ENCODE measurements at regions not wholly inside any gene's neighbourhood (a gene's known extent, or its start where the extent isn't known, plus 50 kb on each side); places are given as distances from the start of the nearest gene placed in this dataset.
"Not testable (repeated sequence)": the region's sequence is repeated elsewhere in the genome, so short reads cannot be mapped to it uniquely, and the experiment has no call there.

GRCh38 chr6:47180633-47181032 is 129.1 kb downstream of the TNFRSF21 start:
- Histone ChIP-seq H3K36me3 (no peaks in the 10 kb centered on the region), H3K4me3 (no peak overlapping the region), H3K27ac (no peak overlapping the region), H3K4me1 (peaks cover 0 to 55% (median 9%) of the 10 kb centered on the region in 3 donors), H3K9me3 (no peaks in the 10 kb centered on the region), H3K27me3 (no peaks in the 10 kb centered on the region)
- WGBS, 2 donors, result 28 to 31% methylated on average over 2 of the region's 2 CpGs
- TF ChIP-seq POLR2A (IDR thresholded peaks at IDR 0.05) (no peak), CTCF (IDR thresholded peaks at IDR 0.05) (peak in 1 of 6 experiments; percentile 36)
- intact Hi-C loops (cut with DNase I), result no loop called here
- no peak for DNase-seq

- DNase-seq, result no peak
- Histone ChIP-seq H3K27ac (no peak overlapping the region), H3K4me1 (peaks cover 0 to 48% (median 9%) of the 10 kb centered on the region in 3 donors), H3K9me3 (no peaks in the 10 kb centered on the region), H3K27me3 (no peaks in the 10 kb centered on the region), H3K36me3 (no peaks in the 10 kb centered on the region), H3K4me3 (no peak overlapping the region)
- TF ChIP-seq POLR2A (IDR thresholded peaks at IDR 0.05) (no peak), CTCF (IDR thresholded peaks at IDR 0.05) (no peak)
- intact Hi-C loops (cut with DNase I), result loop anchor here (10.0 kb wide), 1 partner anchor 126 kb away; the partner anchor contains the start of gene TNFRSF21
These were observed 130.4 kb downstream of the TNFRSF21 start for GRCh38 chr6:47179286-47179685.

GRCh38 chr6:47175656-47176055 is 133.5 kb upstream of the ADGRF1 start:
- no peak for TF ChIP-seq POLR2A (IDR thresholded peaks at IDR 0.05)
- TF ChIP-seq CTCF (IDR thresholded peaks at IDR 0.05), result no peak
- Histone ChIP-seq H3K36me3 (no peaks in the 10 kb centered on the region), H3K27ac (no peak overlapping the region), H3K4me3 (no peak overlapping the region), H3K9me3 (no peaks in the 10 kb centered on the region), H3K4me1 (peaks cover 0 to 23% (median 4%) of the 10 kb centered on the region in 3 donors), H3K27me3 (no peaks in the 10 kb centered on the region)
- no peak for DNase-seq
- intact Hi-C loops (cut with DNase I), result loop anchor here (10.0 kb wide), 1 partner anchor 129 kb away; the partner anchor contains the start of gene TNFRSF21
- 83 to 90% methylated on average over 3 of the region's 3 CpGs for WGBS, 2 donors

DNA sequence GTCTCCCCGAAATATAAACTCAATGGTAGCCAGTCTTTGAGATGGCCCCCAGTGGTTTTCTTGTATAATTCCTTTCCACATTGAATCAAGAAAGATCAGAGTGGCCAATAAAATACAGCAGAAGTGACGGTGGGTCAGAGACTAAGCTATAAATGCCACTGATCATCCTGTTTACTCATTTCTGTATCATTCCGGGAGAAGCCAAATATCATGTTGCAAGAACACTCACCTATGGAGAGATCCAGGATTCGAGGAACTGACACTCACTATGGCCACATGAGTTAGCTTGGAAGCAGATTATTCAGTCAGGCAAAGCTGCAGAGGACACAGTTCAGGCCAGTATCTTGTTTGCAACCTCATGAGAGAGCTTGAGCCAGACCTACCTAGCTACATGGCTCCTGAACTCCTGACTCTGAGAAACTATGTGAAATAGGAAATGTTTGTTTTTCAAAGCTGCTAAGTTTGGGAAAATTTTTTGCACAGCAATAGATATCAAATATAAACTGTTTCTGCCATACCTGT is 132.4 kb upstream of the ADGRF1 start:
- Histone ChIP-seq H3K27me3 (no peaks in the 10 kb centered on the region), H3K9me3 (no peaks in the 10 kb centered on the region), H3K27ac (no peak overlapping the region), H3K4me1 (peaks cover 7 to 29% (median 14%) of the 10 kb centered on the region in 3 donors), H3K36me3 (no peaks in the 10 kb centered on the region), H3K4me3 (no peak overlapping the region)
- 83 to 85% methylated on average over 4 of the region's 4 CpGs for WGBS, 2 donors
- no peak for TF ChIP-seq CTCF (IDR thresholded peaks at IDR 0.05)
- TF ChIP-seq POLR2A (IDR thresholded peaks at IDR 0.05), result no peak
- no peak for DNase-seq
- intact Hi-C loops (cut with DNase I), result loop anchor here (10.0 kb wide), 1 partner anchor 130 kb away; the partner anchor contains the start of gene TNFRSF21

DNA sequence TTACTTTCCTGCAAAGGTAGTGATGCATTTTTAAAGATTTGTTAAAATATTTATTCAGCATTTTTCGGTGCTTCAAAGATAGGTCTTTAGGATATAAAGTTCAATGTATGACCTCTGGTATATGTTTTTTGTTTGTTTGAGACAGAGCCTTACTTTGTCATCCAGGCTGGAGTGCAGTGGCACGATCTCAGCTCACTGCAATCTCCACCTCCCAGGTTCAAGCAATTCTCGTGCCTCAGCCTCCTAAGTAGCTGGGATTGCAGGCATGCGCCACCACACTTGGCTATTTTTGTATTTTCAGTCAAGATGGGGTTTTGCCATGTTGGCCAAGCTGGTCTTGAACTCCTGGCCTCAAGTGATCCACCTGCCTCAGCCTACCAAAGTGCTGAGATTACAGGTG is 131.9 kb upstream of the ADGRF1 start:
- not testable (repeated sequence) for H3K27ac ChIP-seq, H3K9me3 ChIP-seq, H3K4me3 ChIP-seq, H3K27me3 ChIP-seq, H3K36me3 ChIP-seq, DNase-seq
- H3K4me1 ChIP-seq, result peaks cover 7 to 34% (median 19%) of the 10 kb centered on the region in 3 donors
- intact Hi-C loops (cut with DNase I), result loop anchor here (10.0 kb wide), 1 partner anchor 131 kb away; the partner anchor contains the start of gene TNFRSF21
- 88 to 90% methylated on average over 3 to 4 of the region's 4 CpGs for WGBS, 2 donors

- H3K27ac ChIP-seq, H3K4me3 ChIP-seq, H3K9me3 ChIP-seq, DNase-seq, H3K36me3 ChIP-seq, H3K27me3 ChIP-seq: not testable (repeated sequence)
- 86 to 97% methylated on average over 3 of the region's 3 CpGs for WGBS, 2 donors
- peaks cover 15 to 43% (median 27%) of the 10 kb centered on the region in 3 donors for H3K4me1 ChIP-seq
- intact Hi-C loops (cut with DNase I), result loop anchor here (10.0 kb wide), 1 partner anchor 132 kb away; the partner anchor contains the start of gene TNFRSF21
These were observed 131.0 kb upstream of the ADGRF1 start for GRCh38 chr6:47173145-47173544.
